Right lobe of liver (tissue), 6 donors: ENCODE measurements at regions not wholly inside any gene's neighbourhood (a gene's known extent, or its start where the extent isn't known, plus 50 kb on each side); places are given as distances from the start of the nearest gene placed in this dataset.

Experiments
- ATAC-seq, 4 donors: fragments of 200-7000 bp; cut with Tn5 transposase; one replicate each; pipeline ENCODE4 v1.9.1; 2020; ENCODE audit warnings: mild to moderate bottlenecking in 4 of 4, moderate library complexity in 4 of 4
- DNase-seq, 3 donors: peaks; one replicate each; pipeline ENCODE4 v3.0.0-alpha.2; 2020
- H3K27ac ChIP-seq, 3 donors: fragments of 200-600 bp; one replicate each; pipeline ENCODE4 v1.8.0; 2022
- H3K27me3 ChIP-seq, 2 donors: fragments of 200-600 bp; one replicate each; pipeline ENCODE4 v1.8.0; 2022
- H3K36me3 ChIP-seq, 4 donors: fragments of 200-600 bp; sonication (generic) in 1 of 4; one replicate each; pipeline versions ENCODE4 v1.5.1 to v1.8.0; 2017 to 2022; ENCODE audit warnings: control low read depth in 1 of 4
- H3K4me1 ChIP-seq, 4 donors: fragments of 200-600 bp; sonication (generic) in 1 of 4; one replicate each; pipeline versions ENCODE4 v1.5.1 to v1.8.0; 2017 to 2022; ENCODE audit warnings: control low read depth in 1 of 4
- H3K4me3 ChIP-seq, 3 donors: fragments of 200-600 bp; one replicate each; pipeline ENCODE4 v1.8.0; 2022
- H3K9me3 ChIP-seq, 4 donors: fragments of 200-600 bp; sonication (generic) in 1 of 4; one replicate each; pipeline versions ENCODE4 v1.5.1 to v1.8.0; 2017 to 2022; ENCODE audit warnings: control low read depth in 1 of 4
- CTCF ChIP-seq, 4 donors: fragments of 200-600 bp in 3 of 4; fragments of 450-650 bp in 1 of 4; IDR thresholded peaks; one replicate each; pipeline versions ENCODE4 v1.5.1 to v1.8.0; 2016 to 2022; ENCODE audit warnings: antibody characterized with exemption in 4 of 4, mild to moderate bottlenecking in 2 of 4
- POLR2A ChIP-seq: fragments of 450-650 bp; IDR thresholded peaks from one replicate; pipeline ENCODE4 v1.6.1; 2017; ENCODE audit warnings: antibody characterized with exemption, mild to moderate bottlenecking
- WGBS: methylation state at CpG from one replicate; pipeline ENCODE4 v1.1.6; 2018; ENCODE audit warnings: low coverage, low lambda C conversion rate; ENCODE audit not compliant: insufficient coverage; ENCODE audit errors: missing lambda C conversion rate; 5-methylcytosine and 5-hydroxymethylcytosine counted together
- intact Hi-C, 2 donors: fragments of 100-400 bp; cut with DNase I; formaldehyde crosslinking; loops; one replicate each; pipeline versions ENCODE4 v1.11.2 to v1.14.1; 2022
- donor health status: DM: no; HTN: yes; CAD: no.
- donor health status: DM: no; HTN: no; CAD: no.
- donor health status: DM: no; HTN: no; CAD: no.
- donor health status: DM: no; HTN: yes; CAD: no.
- donor health status: DM: no; HTN: yes; CAD: no.

GRCh38 chr2:239567786-239568185, 167.0 kb upstream of the HDAC4 start:
- H3K27me3 ChIP-seq: no peaks in the 10 kb centered on the region
- H3K4me3 ChIP-seq: no peak overlapping the region
- no peak for ATAC-seq
- WGBS: 10% methylated on average over 3 of the region's 13 CpGs
- intact Hi-C loops: no loop called here
- DNase-seq: peak in 1 of 3 donors; percentile 44
- H3K36me3 ChIP-seq: no peaks in the 10 kb centered on the region
- no peaks in the 10 kb centered on the region for H3K9me3 ChIP-seq
- no peak overlapping the region for H3K27ac ChIP-seq
- TF ChIP-seq POLR2A: no peak
- no peak for TF ChIP-seq CTCF (IDR thresholded peaks at IDR 0.05)
- H3K4me1 ChIP-seq: no peaks in the 10 kb centered on the region

- DNase-seq: peak in 1 of 3 donors; percentile 5
- H3K36me3 ChIP-seq: no peaks in the 10 kb centered on the region
- no peaks in the 10 kb centered on the region for H3K4me1 ChIP-seq
- no peak for TF ChIP-seq CTCF (IDR thresholded peaks at IDR 0.05)
- TF ChIP-seq POLR2A: no peak
- H3K4me3 ChIP-seq: no peak overlapping the region
- intact Hi-C loops: no loop called here
- WGBS: 32% methylated on average over 10 of the region's 10 CpGs
- no peak overlapping the region for H3K27ac ChIP-seq
- no peak for ATAC-seq
- H3K9me3 ChIP-seq: no peaks in the 10 kb centered on the region
- H3K27me3 ChIP-seq: no peaks in the 10 kb centered on the region
Measured at GRCh38 chr2:239566995-239567568, 166.3 kb upstream of the HDAC4 start.

- no peak for TF ChIP-seq CTCF (IDR thresholded peaks at IDR 0.05)
- TF ChIP-seq POLR2A: no peak
- Histone ChIP-seq H3K4me3 (no peak overlapping the region), H3K4me1 (no peaks in the 10 kb centered on the region), H3K27me3 (no peaks in the 10 kb centered on the region), H3K9me3 (no peaks in the 10 kb centered on the region), H3K27ac (no peak overlapping the region), H3K36me3 (no peaks in the 10 kb centered on the region)
- intact Hi-C loops: no loop called here
- peak in 1 of 4 donors; percentile 17 for ATAC-seq
- 76% methylated on average over 15 of the region's 15 CpGs for WGBS
- peak in 1 of 3 donors; percentile 30 for DNase-seq
Measured at GRCh38 chr2:239566162-239566994, 165.6 kb upstream of the HDAC4 start.

GRCh38 chr2:239564587-239564986, 163.8 kb upstream of the HDAC4 start:
- intact Hi-C loops: no loop called here
- Histone ChIP-seq H3K27ac (no peak overlapping the region), H3K4me3 (no peak overlapping the region), H3K4me1 (no peaks in the 10 kb centered on the region), H3K36me3 (no peaks in the 10 kb centered on the region), H3K9me3 (no peaks in the 10 kb centered on the region), H3K27me3 (no peaks in the 10 kb centered on the region)
- WGBS: 70% methylated on average over 6 of the region's 10 CpGs
- DNase-seq (peak in 2 of 3 donors; percentile 11 to 21), ATAC-seq (no peak)
- TF ChIP-seq CTCF (IDR thresholded peaks at IDR 0.05) (no peak), POLR2A (no peak)
